ENCODE measurements at regions not wholly inside any gene's neighbourhood (a gene's known extent, or its start where the extent isn't known, plus 50 kb on each side); places are given as distances from the start of the nearest gene placed in this dataset.
"Not testable (repeated sequence)": the region's sequence is repeated elsewhere in the genome, so short reads cannot be mapped to it uniquely, and the experiment has no call there.

DNA sequence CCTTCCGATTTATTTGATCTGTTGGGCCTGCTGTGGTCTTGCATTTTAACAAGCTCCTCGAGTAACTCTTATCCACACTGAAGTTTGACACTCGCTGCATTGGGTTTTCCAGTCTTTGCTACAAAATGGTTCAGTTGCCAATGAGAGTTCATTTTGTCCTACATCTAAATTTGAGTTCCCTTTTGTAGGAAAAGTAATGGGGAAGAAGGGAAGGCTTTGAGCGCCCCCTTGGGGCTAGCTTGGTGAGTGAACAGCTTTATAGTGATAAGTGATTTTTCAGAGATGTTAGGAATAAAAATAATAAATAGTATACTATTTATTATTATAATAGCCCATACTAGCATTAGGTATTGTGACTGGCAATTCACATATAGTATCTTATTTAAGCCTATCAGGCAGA is 89.9 kb upstream of the GNAQ start:
- DNase-seq = peak; percentile 31

DNA sequence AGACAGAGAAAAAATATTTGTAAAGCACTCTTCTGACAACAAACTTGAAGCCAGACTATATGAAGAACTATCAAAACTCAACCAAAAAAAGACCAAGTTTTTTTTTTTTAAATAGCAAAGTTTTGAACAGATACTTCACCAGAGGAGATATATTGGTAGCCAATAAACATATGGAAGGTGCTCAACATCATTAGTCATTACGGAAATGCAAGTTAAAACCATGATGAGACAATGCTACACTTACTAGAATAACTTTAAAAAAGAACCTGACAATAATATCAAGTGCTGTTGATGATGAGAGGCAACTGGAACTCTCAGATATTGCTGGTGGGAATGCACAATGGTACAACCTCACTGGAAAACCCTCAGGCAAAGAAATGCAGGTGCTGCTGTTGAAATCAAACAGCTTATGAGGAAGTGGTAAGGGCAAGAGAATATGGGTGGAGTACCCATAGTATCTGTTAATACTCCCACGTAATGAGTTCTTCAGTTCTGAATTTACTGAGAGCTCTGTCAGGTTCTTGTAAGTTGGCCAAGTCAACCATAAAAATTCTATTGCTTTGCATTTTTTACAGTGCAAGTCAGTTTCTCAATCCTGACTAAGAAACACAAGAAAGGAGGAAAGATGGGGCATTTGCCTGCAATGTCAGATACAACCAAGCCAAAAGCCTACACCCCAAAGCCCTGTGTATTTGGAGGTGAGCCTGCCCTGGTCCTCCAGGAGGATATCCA is 87.3 kb upstream of the GNAQ start:
- DNase-seq = peak; percentile 97

DNA sequence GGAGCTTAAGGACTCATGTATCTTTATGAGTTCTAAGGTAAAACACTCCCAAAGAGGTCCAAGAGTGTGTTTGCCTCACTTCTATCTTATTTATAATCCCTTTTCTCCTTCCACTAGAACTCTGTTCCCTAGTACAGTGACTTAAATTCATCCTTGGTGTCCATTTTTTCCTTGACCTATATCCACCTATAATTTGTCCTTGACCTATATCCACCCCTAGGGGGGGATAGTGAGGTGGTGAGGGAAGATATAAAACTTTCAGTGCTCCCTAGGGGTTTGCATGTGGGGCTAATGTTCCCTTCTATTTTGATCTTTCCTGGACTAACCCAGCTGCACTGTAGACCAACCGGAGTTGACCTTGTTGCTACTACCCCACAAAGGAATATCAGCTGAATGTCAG is 83.5 kb upstream of the GNAQ start:
- peak; percentile 9 for DNase-seq

DNA sequence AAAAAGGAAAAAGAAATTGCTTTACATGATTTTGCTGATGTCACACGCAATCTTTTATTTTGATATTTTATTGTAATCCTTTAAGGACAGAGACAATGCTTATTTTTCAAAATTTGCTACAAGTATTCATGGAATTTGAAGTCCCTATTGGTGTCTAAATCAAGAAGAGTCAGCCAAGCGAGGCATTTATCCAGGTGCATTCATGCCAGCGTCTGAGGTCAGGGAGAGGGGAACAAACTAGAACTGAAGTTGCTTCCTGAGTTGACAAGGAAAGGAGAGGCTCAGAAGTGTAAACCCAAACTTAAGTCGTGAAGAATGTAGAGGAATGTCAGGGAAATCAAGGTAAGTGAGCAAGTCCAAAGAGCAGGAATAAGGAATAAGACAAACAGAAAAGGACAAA is 83.0 kb upstream of the GNAQ start:
- DNase-seq = no peak

DNA sequence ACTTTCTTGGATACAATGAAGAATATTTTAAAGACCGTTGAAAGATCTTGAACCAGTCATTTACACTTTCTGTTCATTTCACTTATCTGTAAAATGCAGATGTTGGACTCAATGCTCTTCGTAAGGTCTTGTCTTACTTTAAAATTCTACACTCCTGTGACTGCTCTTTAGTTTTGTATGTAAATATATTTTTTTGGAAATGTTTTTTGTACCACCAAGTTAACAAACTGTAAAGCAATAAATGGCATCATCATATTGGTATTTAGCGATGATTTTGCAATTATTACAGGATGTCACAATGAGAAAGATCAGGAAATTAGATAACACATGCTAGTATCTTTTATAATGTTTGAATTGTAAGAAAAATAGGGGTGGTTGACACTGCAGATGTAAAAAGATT is 80.8 kb upstream of the GNAQ start:
- no peak for DNase-seq

DNA sequence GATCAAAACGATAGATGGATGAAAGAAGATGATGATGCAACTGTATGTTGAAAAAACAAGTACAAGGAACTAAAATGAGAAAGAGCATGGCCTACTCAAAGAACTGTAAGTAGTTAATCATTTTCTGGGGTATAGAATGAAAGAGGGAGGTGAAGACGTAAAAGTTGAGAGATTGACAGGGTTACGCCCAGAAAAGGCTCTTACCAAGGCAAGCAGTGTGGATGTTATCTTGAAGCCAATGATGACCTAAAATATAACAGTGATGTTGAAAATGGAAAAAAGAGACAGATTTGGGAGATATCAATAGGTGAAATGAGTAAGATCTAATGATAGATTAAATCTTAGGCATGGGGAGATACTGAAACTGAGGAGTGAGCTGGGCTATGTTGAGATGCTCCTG is 80.4 kb upstream of the GNAQ start:
- DNase-seq = no peak

DNA sequence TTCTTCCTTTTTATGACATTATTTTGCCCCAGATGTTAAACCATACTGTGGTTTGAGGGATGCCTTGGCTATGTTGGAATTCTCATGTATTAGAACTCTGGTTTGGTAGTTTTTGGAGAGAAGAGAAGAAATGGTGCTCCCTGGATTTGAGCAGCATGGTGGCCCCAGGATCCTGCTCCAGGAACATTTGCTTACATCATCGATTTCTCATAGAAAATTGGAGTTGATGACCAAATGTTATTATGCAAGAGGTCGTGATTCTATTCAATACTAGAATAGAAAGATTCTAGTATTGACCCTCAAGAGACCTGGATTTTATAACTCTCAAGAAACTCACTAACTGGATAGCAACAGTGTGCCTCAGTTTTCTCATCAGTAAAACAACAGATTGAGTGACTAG is 77.5 kb upstream of the GNAQ start:
- no peak for DNase-seq

DNA sequence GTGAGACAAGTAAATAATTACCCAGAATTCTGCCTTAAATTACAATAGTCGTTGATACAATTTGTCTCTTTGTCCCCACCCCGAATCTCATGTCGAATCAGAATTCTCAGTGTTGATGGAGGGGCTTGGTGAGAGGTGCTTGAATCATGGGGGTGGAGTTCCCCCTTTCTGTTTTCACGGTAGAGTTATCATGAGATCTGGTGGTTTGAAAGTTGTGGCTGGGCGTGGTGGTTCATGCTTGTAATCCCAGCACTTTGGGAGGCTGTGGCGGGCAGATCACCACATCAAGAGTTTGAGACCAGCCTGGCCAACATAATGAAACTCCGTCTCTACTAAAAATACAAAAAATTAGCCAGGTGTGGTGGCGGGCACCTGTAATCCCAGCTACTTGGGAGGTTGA is 75.0 kb upstream of the GNAQ start:
- not testable (repeated sequence) for DNase-seq

DNA sequence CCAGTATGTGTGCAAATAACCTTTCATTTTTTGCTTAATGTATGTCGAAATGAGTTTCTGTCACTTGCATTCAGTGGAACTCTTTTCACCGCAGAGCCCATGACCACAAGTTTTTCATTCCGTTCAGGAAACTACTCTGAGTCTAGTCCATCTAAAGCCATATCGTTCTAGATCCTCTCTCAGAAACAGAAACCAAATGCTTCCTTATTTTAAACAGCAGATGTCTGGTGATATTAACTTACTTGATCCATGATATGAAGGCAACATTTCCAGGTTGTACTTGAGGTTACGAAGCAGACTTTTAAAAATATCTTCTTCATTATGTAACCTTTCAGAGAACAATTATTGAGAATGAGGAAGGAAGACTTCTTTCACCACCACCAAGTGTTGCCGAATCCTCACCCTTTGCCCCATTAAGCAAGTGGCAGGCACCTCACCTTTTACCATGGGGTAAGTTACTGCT is 72.4 kb upstream of the GNAQ start:
- DNase-seq = no peak

DNA sequence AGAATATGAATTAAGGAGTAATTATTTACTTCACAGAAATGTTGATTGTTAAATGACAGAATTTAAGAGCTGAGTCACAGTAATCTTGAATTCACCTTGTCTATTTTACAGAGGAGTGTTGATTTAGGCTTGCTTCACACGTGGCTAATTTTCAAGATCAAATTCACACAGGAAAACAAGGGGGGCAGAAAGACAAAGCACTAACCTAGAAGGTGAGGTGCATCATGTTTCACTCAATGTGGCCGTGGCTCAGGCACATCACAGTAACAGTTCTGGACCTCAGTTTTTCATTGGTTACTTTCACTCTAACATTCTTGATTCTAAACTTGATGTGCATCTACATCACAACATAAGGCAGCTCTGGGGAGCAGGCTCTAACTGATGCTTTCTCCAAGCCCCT is 69.6 kb upstream of the GNAQ start:
- no peak for DNase-seq

DNA sequence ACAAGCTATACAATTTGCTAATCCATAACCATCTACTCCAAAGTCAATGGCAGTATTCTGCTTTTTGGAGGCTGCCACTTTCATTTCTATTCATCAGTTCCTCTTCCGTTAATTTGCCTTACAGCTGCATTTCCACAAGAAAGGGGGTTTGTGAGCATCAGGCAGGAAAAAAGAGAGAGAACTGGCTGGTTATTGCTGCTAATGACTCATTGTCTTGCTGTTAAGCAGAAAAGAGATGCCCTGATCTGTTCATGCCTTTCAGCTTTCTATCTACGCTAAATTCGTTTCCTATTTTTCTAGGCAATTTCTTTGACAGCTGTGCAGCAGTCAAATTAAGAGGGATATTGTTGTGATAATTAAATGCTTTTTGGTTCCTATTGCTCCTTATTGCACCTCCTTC is 65.9 kb upstream of the GNAQ start:
- DNase-seq = no peak

DNA sequence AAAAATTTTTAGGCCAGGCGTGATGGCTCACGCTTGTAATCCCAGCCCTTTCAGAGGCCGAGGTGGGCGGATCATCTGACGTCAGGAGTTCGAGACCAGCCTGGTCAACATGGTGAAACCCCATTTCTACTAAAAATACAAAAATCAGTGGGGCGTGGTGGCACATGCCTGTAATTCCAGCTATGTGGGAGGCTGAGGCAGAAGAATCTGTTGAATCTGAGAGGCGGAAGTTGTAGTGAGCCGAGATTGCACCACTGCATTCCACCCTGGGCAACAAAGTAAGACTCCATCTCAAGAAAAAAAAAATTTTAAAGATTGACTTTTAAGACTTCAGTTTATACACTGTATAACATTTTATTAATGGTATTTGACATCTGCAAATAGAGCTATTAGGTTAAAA is 60.1 kb upstream of the GNAQ start:
- DNase-seq = no peak

DNA sequence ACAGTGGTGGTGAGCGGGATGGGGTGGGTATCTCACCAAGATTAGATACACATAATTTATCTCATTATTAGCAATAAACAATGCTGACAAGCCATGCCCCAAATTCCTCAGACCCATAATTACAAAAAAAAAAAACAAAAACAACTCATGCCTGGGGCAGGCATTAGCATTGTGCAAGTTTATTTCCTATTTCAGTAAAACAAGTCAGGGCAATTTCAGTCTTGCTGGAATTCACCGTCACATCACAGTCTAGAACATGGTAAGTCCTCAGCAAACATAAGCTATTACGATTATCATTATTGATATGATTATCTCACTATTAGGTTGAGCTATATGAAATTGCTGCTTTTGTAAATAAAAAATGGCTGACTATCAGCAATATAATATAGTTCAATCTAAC is 57.5 kb upstream of the GNAQ start:
- no peak for DNase-seq

DNA sequence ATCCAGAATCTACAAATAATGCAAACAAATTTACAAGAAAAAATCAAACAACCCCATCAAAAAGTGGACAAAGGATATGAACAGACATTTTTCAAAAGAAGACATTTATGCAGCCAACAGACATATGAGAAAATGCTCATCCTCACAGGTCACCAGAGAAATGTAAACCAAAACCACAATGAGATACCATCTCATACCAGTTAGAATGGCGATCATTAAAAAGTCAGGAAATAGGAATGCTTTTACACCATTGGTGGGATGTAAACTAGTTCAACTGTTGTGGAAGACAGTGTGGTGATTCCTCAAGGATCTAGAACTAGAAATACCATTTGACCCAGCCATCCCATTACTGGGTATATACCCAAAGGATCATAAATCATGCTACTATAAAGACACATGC is 56.6 kb upstream of the GNAQ start:
- not testable (repeated sequence) for DNase-seq
